ENCODE measurements at regions not wholly inside any gene's neighbourhood (a gene's known extent, or its start where the extent isn't known, plus 50 kb on each side); places are given as distances from the start of the nearest gene placed in this dataset.

GRCh38 chr12:75666126-75666938 lies 154.9 kb upstream of the KRR1 start:
- H3K36me3 ChIP-seq (ENCODE audit: control insufficient read depth in 2 of 2, insufficient read depth in 1 of 2, low read length in 2 of 2), result no peaks in the 10 kb centered on the region
- peaks cover 6% of the 10 kb centered on the region; the same call in 1 of the 2 replicates for H3K4me1 ChIP-seq (ENCODE audit: control insufficient read depth, insufficient read depth, low read length)
- no peak overlapping the region for H3K27ac ChIP-seq (ENCODE audit: extremely low read depth, low read depth, low read length)
- TF ChIP-seq ZNF211 (tag by site-specific recombination; IDR thresholded peaks at IDR 0.05; ENCODE audit: low read depth) (no peak), ZNF707 (tag by site-specific recombination; IDR thresholded peaks at IDR 0.05) (no peak), ZNF777 (tag by site-specific recombination; IDR thresholded peaks at IDR 0.05; ENCODE audit: borderline replicate concordance) (no peak), ZNF701 (tag by site-specific recombination; IDR thresholded peaks at IDR 0.05) (no peak)
- TF ChIP-seq, protein P1, sequence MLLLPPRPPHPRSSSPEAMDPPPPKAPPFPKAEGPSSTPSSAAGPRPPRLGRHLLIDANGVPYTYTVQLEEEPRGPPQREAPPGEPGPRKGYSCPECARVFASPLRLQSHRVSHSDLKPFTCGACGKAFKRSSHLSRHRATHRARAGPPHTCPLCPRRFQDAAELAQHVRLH (tag by site-specific recombination; IDR thresholded peaks at IDR 0.05), result no peak
- H3K9me3 ChIP-seq (ENCODE audit: control insufficient read depth, insufficient read depth, low read depth, low read length), result no peaks in the 10 kb centered on the region
- ChIA-PET CTCF (interaction anchor here (0.6 to 0.8 kb wide), 2 partner anchors 8 to 679 kb away, joined by 3 to 4 read pairs; no protein-coding TSS in a partner anchor), POLR2A (interaction anchor here (0.7 kb wide), 1 partner anchor 62 kb away, joined by 4 read pairs; no protein-coding TSS in a partner anchor)
- no peak overlapping the region for H3K4me3 ChIP-seq (ENCODE audit: low read depth, low read length)

- ChIA-PET CTCF (interaction anchor here (1.1 kb wide), 1 partner anchor 18 kb away, joined by 6 read pairs; no protein-coding TSS in a partner anchor), POLR2A (no interaction called here)
- TF ChIP-seq ZEB2 (tag by site-specific recombination; IDR thresholded peaks at IDR 0.05) (no peak), ZNF175 (tag by site-specific recombination; IDR thresholded peaks at IDR 0.05) (no peak), ZBTB20 (tag by site-specific recombination; IDR thresholded peaks at IDR 0.05) (no peak), ZNF398 (tag by site-specific recombination; IDR thresholded peaks at IDR 0.05) (no peak), ZNF521 (tag by site-specific recombination; IDR thresholded peaks at IDR 0.05) (no peak), ZNF571 (tag by site-specific recombination; IDR thresholded peaks at IDR 0.05) (no peak), BCL11A (tag by site-specific recombination; IDR thresholded peaks at IDR 0.05; ENCODE audit: low read depth) (no peak), ZNF146 (tag by site-specific recombination; IDR thresholded peaks at IDR 0.05) (no peak)
- Histone ChIP-seq H3K36me3 (ENCODE audit: control insufficient read depth in 2 of 2, insufficient read depth in 1 of 2, low read length in 2 of 2) (no peaks in the 10 kb centered on the region), H3K4me3 (ENCODE audit: low read depth, low read length) (no peak overlapping the region), H3K4me1 (ENCODE audit: control insufficient read depth, insufficient read depth, low read length) (peaks cover 6% of the 10 kb centered on the region; the same call in 1 of the 2 replicates), H3K9me3 (ENCODE audit: control insufficient read depth, insufficient read depth, low read depth, low read length) (no peaks in the 10 kb centered on the region), H3K27ac (ENCODE audit: extremely low read depth, low read depth, low read length) (no peak overlapping the region)
Measured at GRCh38 chr12:75665216-75665615, 153.8 kb upstream of the KRR1 start.

- no peaks in the 10 kb centered on the region for H3K36me3 ChIP-seq (ENCODE audit: control insufficient read depth in 2 of 2, insufficient read depth in 1 of 2, low read length in 2 of 2)
- no peak overlapping the region for H3K27ac ChIP-seq (ENCODE audit: extremely low read depth, low read depth, low read length)
- peaks cover 12% of the 10 kb centered on the region for H3K4me1 ChIP-seq (ENCODE audit: control insufficient read depth, insufficient read depth, low read length)
- no peak overlapping the region for H3K4me3 ChIP-seq (ENCODE audit: low read depth, low read length)
- ChIA-PET CTCF (no interaction called here), POLR2A (no interaction called here)
- no peaks in the 10 kb centered on the region for H3K9me3 ChIP-seq (ENCODE audit: control insufficient read depth, insufficient read depth, low read depth, low read length)
- TF ChIP-seq ZNF416 (tag by site-specific recombination; IDR thresholded peaks at IDR 0.05) (no peak), ZNF394 (tag by site-specific recombination; IDR thresholded peaks at IDR 0.05; ENCODE audit: borderline replicate concordance) (no peak), HOXD13 (CRISPR knock-in tag; IDR thresholded peaks at IDR 0.05; ENCODE audit: borderline replicate concordance) (no peak), ZNF2 (tag by site-specific recombination; IDR thresholded peaks at IDR 0.05) (no peak), TRIM28 (IDR thresholded peaks at IDR 0.05; ENCODE audit: borderline replicate concordance, low read length) (no peak), BCL11A (tag by site-specific recombination; IDR thresholded peaks at IDR 0.05; ENCODE audit: low read depth) (no peak), ZNF513 (tag by site-specific recombination; IDR thresholded peaks at IDR 0.05) (no peak)
- TF ChIP-seq, protein P2, sequence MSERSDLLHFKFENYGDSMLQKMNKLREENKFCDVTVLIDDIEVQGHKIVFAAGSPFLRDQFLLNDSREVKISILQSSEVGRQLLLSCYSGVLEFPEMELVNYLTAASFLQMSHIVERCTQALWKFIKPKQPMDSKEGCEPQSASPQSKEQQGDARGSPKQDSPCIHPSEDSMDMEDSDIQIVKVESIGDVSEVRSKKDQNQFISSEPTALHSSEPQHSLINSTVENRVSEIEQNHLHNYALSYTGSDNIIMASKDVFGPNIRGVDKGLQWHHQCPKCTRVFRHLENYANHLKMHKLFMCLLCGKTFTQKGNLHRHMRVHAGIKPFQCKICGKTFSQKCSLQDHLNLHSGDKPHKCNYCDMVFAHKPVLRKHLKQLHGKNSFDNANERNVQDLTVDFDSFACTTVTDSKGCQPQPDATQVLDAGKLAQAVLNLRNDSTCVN (tag by site-specific recombination; optimal IDR thresholded peaks at IDR 0.05), result no peak
Measured at GRCh38 chr12:75662511-75663159, 151.2 kb upstream of the KRR1 start.
